Nephron progenitor cell (in vitro differentiated cells): ENCODE measurements at regions not wholly inside any gene's neighbourhood (a gene's known extent, or its start where the extent isn't known, plus 50 kb on each side); places are given as distances from the start of the nearest gene placed in this dataset.

ENCODE experiments used
- DNase-seq: peaks from one replicate; pipeline ENCODE4 v3.0.0; 2021
- H3K27ac Mint-ChIP-seq: 2 replicates; pipeline ENCODE4 v1.8.0; 2021; ENCODE audit warnings: mild to moderate bottlenecking, moderate library complexity, mixed read lengths
- H3K27me3 Mint-ChIP-seq: 2 replicates; pipeline ENCODE4 v1.8.0; 2021; ENCODE audit warnings: mild to moderate bottlenecking, low read depth, mixed read lengths; ENCODE audit not compliant: poor library complexity
- H3K36me3 Mint-ChIP-seq: 2 replicates; pipeline ENCODE4 v1.8.0; 2021; ENCODE audit warnings: low read depth, mixed read lengths
- H3K4me1 Mint-ChIP-seq: 2 replicates; pipeline ENCODE4 v1.8.0; 2021; ENCODE audit warnings: mixed read lengths
- H3K4me3 Mint-ChIP-seq: 2 replicates; pipeline ENCODE4 v1.8.0; 2021; ENCODE audit warnings: mild to moderate bottlenecking, moderate library complexity, mixed read lengths
- H3K9me3 Mint-ChIP-seq: 2 replicates; pipeline ENCODE4 v1.8.0; 2021; ENCODE audit warnings: mild to moderate bottlenecking, moderate library complexity, mixed read lengths
- CTCF ChIP-seq: fragments of 200-600 bp; sonication (generic); IDR thresholded peaks from 2 replicates; pipeline ENCODE4 v1.5.0; 2021; ENCODE audit warnings: antibody characterized with exemption

- TF ChIP-seq CTCF: no peak
- no peak for DNase-seq
- Mint-ChIP-seq H3K27me3 (peaks cover 7% of the 10 kb centered on the region), H3K9me3 (peaks cover 7% of the 10 kb centered on the region), H3K27ac (no peak overlapping the region), H3K4me1 (peaks cover 23% of the 10 kb centered on the region), H3K36me3 (no peaks in the 10 kb centered on the region), H3K4me3 (no peak overlapping the region)
Measured at GRCh38 chr2:237033536-237034060, 52.1 kb upstream of the COPS8 start.

GRCh38 chr2:237035781-237036475 is 49.8 kb upstream of the COPS8 start:
- Mint-ChIP-seq H3K36me3 (no peaks in the 10 kb centered on the region), H3K27me3 (peaks cover 7% of the 10 kb centered on the region), H3K27ac (no peak overlapping the region), H3K4me1 (peaks cover 42% of the 10 kb centered on the region), H3K9me3 (peaks cover 7% of the 10 kb centered on the region), H3K4me3 (no peak overlapping the region)
- no peak for DNase-seq
- TF ChIP-seq CTCF: no peak
